H9 (cell line): ENCODE measurements at regions not wholly inside any gene's neighbourhood (a gene's known extent, or its start where the extent isn't known, plus 50 kb on each side); places are given as distances from the start of the nearest gene placed in this dataset.
A peak's percentile ranks its signal among the peaks of the same experiment; 100 is the strongest.

Source experiments
- DNase-seq: peaks from one replicate; pipeline ENCODE4 v3.0.0-alpha.2; 2017
- H2AFZ ChIP-seq: one replicate; pipeline ENCODE4 v1.6.1; 2013; ENCODE audit warnings: mild to moderate bottlenecking, low read length, control low read depth, moderate library complexity
- H2AK5ac ChIP-seq: 2 replicates; pipeline ENCODE4 v1.6.1; 2013; ENCODE audit warnings: low read length, control low read depth, mixed read lengths; ENCODE audit not compliant: insufficient read length
- H2BK120ac ChIP-seq: one replicate; pipeline ENCODE4 v1.6.1; 2013; ENCODE audit warnings: low read depth, mild to moderate bottlenecking, low read length, control low read depth, inconsistent platforms; ENCODE audit not compliant: poor library complexity, severe bottlenecking
- H2BK12ac ChIP-seq: 2 replicates; pipeline ENCODE4 v1.6.1; 2013; ENCODE audit warnings: low read length, control low read depth, mixed read lengths, low read depth; ENCODE audit not compliant: insufficient read length
- H2BK15ac ChIP-seq: 2 replicates; pipeline ENCODE4 v1.6.1; 2013; ENCODE audit warnings: low read depth, low read length, control low read depth
- H2BK20ac ChIP-seq: one replicate; pipeline ENCODE4 v1.6.1; 2013; ENCODE audit warnings: low read depth, mild to moderate bottlenecking, low read length, control low read depth, inconsistent platforms; ENCODE audit not compliant: poor library complexity, severe bottlenecking
- H2BK5ac ChIP-seq: 2 replicates; pipeline ENCODE4 v1.6.1; 2013; ENCODE audit warnings: low read length, control low read depth, mixed read lengths; ENCODE audit not compliant: insufficient read length
- H3K14ac ChIP-seq: 2 replicates; pipeline ENCODE4 v1.6.1; 2013; ENCODE audit warnings: low read length, control low read depth; ENCODE audit not compliant: insufficient read depth
- H3K18ac ChIP-seq: 2 replicates; pipeline ENCODE4 v1.6.1; 2013; ENCODE audit warnings: low read depth, mild to moderate bottlenecking, mixed read lengths, low read length, control low read depth; ENCODE audit not compliant: insufficient read length
- H3K23ac ChIP-seq: 2 replicates; pipeline ENCODE4 v1.6.1; 2013; ENCODE audit warnings: low read length, control low read depth, mixed read lengths, low read depth; ENCODE audit not compliant: insufficient read length
- H3K23me2 ChIP-seq: 2 replicates; pipeline ENCODE4 v1.6.1; 2013; ENCODE audit warnings: low read depth, mild to moderate bottlenecking, mixed read lengths, low read length, control low read depth; ENCODE audit not compliant: insufficient read length, poor library complexity, severe bottlenecking
- H3K27ac ChIP-seq: 2 replicates; pipeline ENCODE4 v1.5.1; 2013; ENCODE audit warnings: low read length, control low read depth, mixed read lengths, low read depth; ENCODE audit not compliant: insufficient read length
- H3K27me3 ChIP-seq: 2 replicates; pipeline ENCODE4 v1.6.1; 2013; ENCODE audit warnings: low read length, control low read depth, inconsistent platforms; ENCODE audit not compliant: insufficient read depth
- H3K4ac ChIP-seq: 2 replicates; pipeline ENCODE4 v1.6.1; 2013; ENCODE audit warnings: low read depth, mild to moderate bottlenecking, control low read depth, inconsistent platforms, low read length, moderate library complexity
- H3K4me1 ChIP-seq: 2 replicates; pipeline ENCODE4 v1.6.1; 2013; ENCODE audit warnings: low read length, control low read depth, inconsistent platforms; ENCODE audit not compliant: insufficient read depth
- H3K4me2 ChIP-seq: 2 replicates; pipeline ENCODE4 v1.6.1; 2013; ENCODE audit warnings: low read length, control low read depth, mixed read lengths; ENCODE audit not compliant: insufficient read length, insufficient read depth
- H3K56ac ChIP-seq: 2 replicates; pipeline ENCODE4 v1.6.1; 2013; ENCODE audit warnings: low read depth, mild to moderate bottlenecking, mixed read lengths, low read length, control low read depth; ENCODE audit not compliant: insufficient read length
- H3K79me1 ChIP-seq: 2 replicates; pipeline ENCODE4 v1.6.1; 2013; ENCODE audit warnings: low read depth, mild to moderate bottlenecking, moderate library complexity, low read length, control low read depth, inconsistent platforms; ENCODE audit not compliant: insufficient read depth, poor library complexity, severe bottlenecking
- H3K79me2 ChIP-seq: 2 replicates; pipeline ENCODE4 v1.6.1; 2013; ENCODE audit warnings: low read length, control low read depth, inconsistent platforms; ENCODE audit not compliant: insufficient read depth
- H3K9ac ChIP-seq: 2 replicates; pipeline ENCODE4 v1.6.1; 2013; ENCODE audit warnings: low read length, control low read depth, mixed read lengths; ENCODE audit not compliant: insufficient read length; ENCODE audit errors: extremely low read depth
- H3K9me3 ChIP-seq: one replicate; pipeline ENCODE4 v1.6.1; 2013; ENCODE audit warnings: low read depth, low read length, inconsistent platforms; ENCODE audit not compliant: control insufficient read depth
- H3T11ph ChIP-seq: one replicate; pipeline ENCODE4 v1.6.1; 2013; ENCODE audit warnings: mild to moderate bottlenecking, low read length, control low read depth, inconsistent platforms
- H4K20me1 ChIP-seq: one replicate; pipeline ENCODE4 v1.6.1; 2013; ENCODE audit not compliant: control insufficient read depth, insufficient read length, insufficient read depth
- H4K5ac ChIP-seq: 2 replicates; pipeline ENCODE4 v1.6.1; 2013; ENCODE audit warnings: low read depth, mild to moderate bottlenecking, mixed read lengths, low read length, control low read depth; ENCODE audit not compliant: insufficient read length
- H4K8ac ChIP-seq: replicated peaks from 2 replicates; pipeline ENCODE4 v1.6.1; 2013; ENCODE audit warnings: low read length, control low read depth, mixed read lengths, low read depth; ENCODE audit not compliant: insufficient read length
- H4K91ac ChIP-seq: 2 replicates; pipeline ENCODE4 v1.6.1; 2013; ENCODE audit warnings: low read depth, mild to moderate bottlenecking, moderate library complexity, mixed read lengths, low read length, control low read depth; ENCODE audit not compliant: insufficient read length
- H3K27ac Mint-ChIP-seq, 3 experiments: 2 replicates in 2 of 3; 3 replicates in 1 of 3; pipeline ENCODE4 v1.8.0; 2020 to 2021; ENCODE audit warnings: mixed read lengths in 3 of 3, mild to moderate bottlenecking in 1 of 3, moderate library complexity in 1 of 3
- H3K27me3 Mint-ChIP-seq: 2 replicates; pipeline ENCODE4 v1.8.0; 2021; ENCODE audit warnings: low read depth, mild to moderate bottlenecking, moderate library complexity, mixed read lengths
- H3K36me3 Mint-ChIP-seq, 3 experiments: 2 replicates in 2 of 3; 3 replicates in 1 of 3; pipeline ENCODE4 v1.8.0; 2020 to 2021; ENCODE audit warnings: low read depth in 3 of 3, mixed read lengths in 3 of 3; ENCODE audit not compliant: insufficient read depth in 1 of 3
- H3K4me1 Mint-ChIP-seq, 2 experiments: 2 replicates each; pipeline ENCODE4 v1.8.0; 2020; ENCODE audit warnings: mixed read lengths in 2 of 2
- H3K4me3 Mint-ChIP-seq, 2 experiments: 2 replicates in 1 of 2; 3 replicates in 1 of 2; pipeline ENCODE4 v1.8.0; 2020 to 2021; ENCODE audit warnings: mild to moderate bottlenecking in 2 of 2, mixed read lengths in 2 of 2, moderate library complexity in 1 of 2
- H3K9me3 Mint-ChIP-seq, 2 experiments: 2 replicates in 1 of 2; 3 replicates in 1 of 2; pipeline ENCODE4 v1.8.0; 2020; ENCODE audit warnings: mild to moderate bottlenecking in 2 of 2, mixed read lengths in 2 of 2, moderate library complexity in 1 of 2
- CTCF ChIP-seq: fragments of 200-600 bp; sonication (generic); conservative IDR thresholded peaks from 3 replicates; pipeline ENCODE4 v1.8.0; 2021; ENCODE audit warnings: antibody characterized with exemption, mild to moderate bottlenecking
- WGBS: extraction: QIAGEN DNeasy Blood & Tissue Kit; methylation state at CpG from one replicate; pipeline ENCODE4 v1.1.7; 2013; ENCODE audit warnings: missing lambda C conversion rate, low lambda C conversion rate, mixed read lengths; ENCODE audit not compliant: insufficient read length; ENCODE audit errors: extremely low coverage; 5-methylcytosine and 5-hydroxymethylcytosine counted together

DNA sequence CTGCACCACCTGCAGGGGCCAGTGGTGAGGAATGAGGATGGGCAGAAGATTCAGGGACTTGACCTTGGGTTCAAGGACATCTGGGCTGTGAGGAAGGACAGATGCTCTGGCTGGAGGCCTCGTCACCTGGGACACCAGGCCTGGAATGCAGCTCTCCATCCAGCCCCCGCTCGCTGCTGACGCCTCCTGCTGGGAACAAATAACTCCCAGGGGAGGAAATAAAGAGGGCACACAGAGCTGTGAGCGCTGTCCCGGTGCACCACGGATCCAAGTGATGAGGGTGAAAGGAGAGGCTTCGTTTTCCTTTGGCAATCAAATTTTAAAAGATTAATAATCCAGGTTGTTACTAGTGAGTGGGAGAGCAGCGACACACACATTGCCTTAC is 368.0 kb upstream of the MYT1L start:
- Histone ChIP-seq H3K14ac (no peak overlapping the region), H3K27me3 (no peaks in the 10 kb centered on the region), H3K4me1 (no peaks in the 10 kb centered on the region), H2BK5ac (no peak overlapping the region), H3K9me3 (no peaks in the 10 kb centered on the region), H2BK20ac (no peak overlapping the region), H3K27ac (no peak overlapping the region), H3K23ac (no peak overlapping the region), H4K5ac (no peak overlapping the region), H3K79me2 (no peaks in the 10 kb centered on the region), H2BK120ac (no peak overlapping the region), H4K91ac (no peak overlapping the region), H3K79me1 (no peaks in the 10 kb centered on the region), H2BK15ac (no peak overlapping the region), H2AFZ (no peak overlapping the region), H3K56ac (no peak overlapping the region), H3T11ph (no peak overlapping the region), H2BK12ac (no peak overlapping the region), H4K8ac (no peak overlapping the region), H3K4ac (no peak overlapping the region), H3K23me2 (no peaks in the 10 kb centered on the region), H2AK5ac (no peak overlapping the region), H4K20me1 (no peaks in the 10 kb centered on the region), H3K18ac (no peak overlapping the region), H3K9ac (no peak overlapping the region), H3K4me2 (no peak overlapping the region)
- Mint-ChIP-seq H3K9me3 (no peaks in the 10 kb centered on the region), H3K4me3 (no peak overlapping the region; a peak in 1 of 5 replicates), H3K27me3 (peaks cover 38% of the 10 kb centered on the region), H3K4me1 (peaks cover 44 to 46% of the 10 kb centered on the region in 2 experiments), H3K27ac (no peak overlapping the region; a peak in 1 of 7 replicates), H3K36me3 (no peaks in the 10 kb centered on the region; a peak in 1 of 7 replicates)
- TF ChIP-seq CTCF, result no peak
- DNase-seq, result peak; percentile 45
- no CpG with 5 or more reads among the region's 9 CpGs for WGBS
